ENCODE measurements at regions not wholly inside any gene's neighbourhood (a gene's known extent, or its start where the extent isn't known, plus 50 kb on each side); places are given as distances from the start of the nearest gene placed in this dataset.

DNA sequence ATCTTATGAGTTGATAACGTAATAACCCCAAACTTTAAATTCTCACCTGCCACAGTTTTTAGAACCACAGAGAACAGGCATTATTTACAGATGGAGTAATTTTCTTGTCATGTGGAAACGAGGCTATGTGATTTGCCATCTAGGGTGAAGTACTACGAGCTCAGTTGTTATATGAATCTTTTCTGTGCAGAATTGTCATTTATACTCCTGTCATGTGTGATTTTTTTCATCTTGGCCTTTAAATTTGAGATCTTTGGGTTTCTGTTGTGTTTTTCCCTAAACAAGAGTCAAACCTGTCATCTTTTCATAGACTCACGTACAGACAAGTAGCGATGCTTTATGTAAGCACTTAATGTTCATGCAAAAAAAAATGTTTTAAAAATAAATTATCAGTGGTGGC lies 153.7 kb upstream of the TAC1 start:
- H4K20me1 ChIP-seq (replicated peaks; ENCODE audit: insufficient read depth), result no peaks in the 10 kb centered on the region
- no peaks in the 10 kb centered on the region for H3K27me3 ChIP-seq (ENCODE audit: insufficient read depth)
- H3K4me3 ChIP-seq, result no peak overlapping the region
- peaks cover 2% of the 10 kb centered on the region for H3K27me3 Mint-ChIP-seq (ENCODE audit: insufficient read depth, low read depth, poor library complexity)
- H3K36me3 ChIP-seq (ENCODE audit: insufficient read depth), result no peaks in the 10 kb centered on the region
- no peak overlapping the region for H3K4me3 Mint-ChIP-seq
- H3K4me1 Mint-ChIP-seq, result peaks cover 10% of the 10 kb centered on the region; the same call in 2 of the 3 replicates
- no peak for ATAC-seq
- no peaks in the 10 kb centered on the region; the same call in 2 of the 3 replicates for H3K9me3 Mint-ChIP-seq
- no peak overlapping the region for H3K4me2 ChIP-seq
- TF ChIP-seq, protein P1, sequence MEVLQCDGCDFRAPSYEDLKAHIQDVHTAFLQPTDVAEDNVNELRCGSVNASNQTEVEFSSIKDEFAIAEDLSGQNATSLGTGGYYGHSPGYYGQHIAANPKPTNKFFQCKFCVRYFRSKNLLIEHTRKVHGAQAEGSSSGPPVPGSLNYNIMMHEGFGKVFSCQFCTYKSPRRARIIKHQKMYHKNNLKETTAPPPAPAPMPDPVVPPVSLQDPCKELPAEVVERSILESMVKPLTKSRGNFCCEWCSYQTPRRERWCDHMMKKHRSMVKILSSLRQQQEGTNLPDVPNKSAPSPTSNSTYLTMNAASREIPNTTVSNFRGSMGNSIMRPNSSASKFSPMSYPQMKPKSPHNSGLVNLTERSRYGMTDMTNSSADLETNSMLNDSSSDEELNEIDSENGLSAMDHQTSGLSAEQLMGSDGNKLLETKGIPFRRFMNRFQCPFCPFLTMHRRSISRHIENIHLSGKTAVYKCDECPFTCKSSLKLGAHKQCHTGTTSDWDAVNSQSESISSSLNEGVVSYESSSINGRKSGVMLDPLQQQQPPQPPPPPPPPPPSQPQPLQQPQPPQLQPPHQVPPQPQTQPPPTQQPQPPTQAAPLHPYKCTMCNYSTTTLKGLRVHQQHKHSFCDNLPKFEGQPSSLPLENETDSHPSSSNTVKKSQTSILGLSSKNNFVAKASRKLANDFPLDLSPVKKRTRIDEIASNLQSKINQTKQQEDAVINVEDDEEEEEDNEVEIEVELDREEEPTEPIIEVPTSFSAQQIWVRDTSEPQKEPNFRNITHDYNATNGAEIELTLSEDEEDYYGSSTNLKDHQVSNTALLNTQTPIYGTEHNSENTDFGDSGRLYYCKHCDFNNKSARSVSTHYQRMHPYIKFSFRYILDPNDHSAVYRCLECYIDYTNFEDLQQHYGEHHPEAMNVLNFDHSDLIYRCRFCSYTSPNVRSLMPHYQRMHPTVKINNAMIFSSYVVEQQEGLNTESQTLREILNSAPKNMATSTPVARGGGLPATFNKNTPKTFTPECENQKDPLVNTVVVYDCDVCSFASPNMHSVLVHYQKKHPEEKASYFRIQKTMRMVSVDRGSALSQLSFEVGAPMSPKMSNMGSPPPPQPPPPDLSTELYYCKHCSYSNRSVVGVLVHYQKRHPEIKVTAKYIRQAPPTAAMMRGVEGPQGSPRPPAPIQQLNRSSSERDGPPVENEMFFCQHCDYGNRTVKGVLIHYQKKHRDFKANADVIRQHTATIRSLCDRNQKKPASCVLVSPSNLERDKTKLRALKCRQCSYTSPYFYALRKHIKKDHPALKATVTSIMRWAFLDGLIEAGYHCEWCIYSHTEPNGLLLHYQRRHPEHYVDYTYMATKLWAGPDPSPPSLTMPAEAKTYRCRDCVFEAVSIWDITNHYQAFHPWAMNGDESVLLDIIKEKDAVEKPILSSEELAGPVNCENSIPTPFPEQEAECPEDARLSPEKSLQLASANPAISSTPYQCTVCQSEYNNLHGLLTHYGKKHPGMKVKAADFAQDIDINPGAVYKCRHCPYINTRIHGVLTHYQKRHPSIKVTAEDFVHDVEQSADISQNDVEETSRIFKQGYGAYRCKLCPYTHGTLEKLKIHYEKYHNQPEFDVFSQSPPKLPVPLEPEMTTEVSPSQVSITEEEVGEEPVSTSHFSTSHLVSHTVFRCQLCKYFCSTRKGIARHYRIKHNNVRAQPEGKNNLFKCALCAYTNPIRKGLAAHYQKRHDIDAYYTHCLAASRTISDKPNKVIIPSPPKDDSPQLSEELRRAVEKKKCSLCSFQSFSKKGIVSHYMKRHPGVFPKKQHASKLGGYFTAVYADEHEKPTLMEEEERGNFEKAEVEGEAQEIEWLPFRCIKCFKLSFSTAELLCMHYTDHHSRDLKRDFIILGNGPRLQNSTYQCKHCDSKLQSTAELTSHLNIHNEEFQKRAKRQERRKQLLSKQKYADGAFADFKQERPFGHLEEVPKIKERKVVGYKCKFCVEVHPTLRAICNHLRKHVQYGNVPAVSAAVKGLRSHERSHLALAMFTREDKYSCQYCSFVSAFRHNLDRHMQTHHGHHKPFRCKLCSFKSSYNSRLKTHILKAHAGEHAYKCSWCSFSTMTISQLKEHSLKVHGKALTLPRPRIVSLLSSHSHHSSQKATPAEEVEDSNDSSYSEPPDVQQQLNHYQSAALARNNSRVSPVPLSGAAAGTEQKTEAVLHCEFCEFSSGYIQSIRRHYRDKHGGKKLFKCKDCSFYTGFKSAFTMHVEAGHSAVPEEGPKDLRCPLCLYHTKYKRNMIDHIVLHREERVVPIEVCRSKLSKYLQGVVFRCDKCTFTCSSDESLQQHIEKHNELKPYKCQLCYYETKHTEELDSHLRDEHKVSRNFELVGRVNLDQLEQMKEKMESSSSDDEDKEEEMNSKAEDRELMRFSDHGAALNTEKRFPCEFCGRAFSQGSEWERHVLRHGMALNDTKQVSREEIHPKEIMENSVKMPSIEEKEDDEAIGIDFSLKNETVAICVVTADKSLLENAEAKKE (CRISPR knock-in tag; IDR thresholded peaks at IDR 0.05), result no peak
- TF ChIP-seq, protein P2, sequence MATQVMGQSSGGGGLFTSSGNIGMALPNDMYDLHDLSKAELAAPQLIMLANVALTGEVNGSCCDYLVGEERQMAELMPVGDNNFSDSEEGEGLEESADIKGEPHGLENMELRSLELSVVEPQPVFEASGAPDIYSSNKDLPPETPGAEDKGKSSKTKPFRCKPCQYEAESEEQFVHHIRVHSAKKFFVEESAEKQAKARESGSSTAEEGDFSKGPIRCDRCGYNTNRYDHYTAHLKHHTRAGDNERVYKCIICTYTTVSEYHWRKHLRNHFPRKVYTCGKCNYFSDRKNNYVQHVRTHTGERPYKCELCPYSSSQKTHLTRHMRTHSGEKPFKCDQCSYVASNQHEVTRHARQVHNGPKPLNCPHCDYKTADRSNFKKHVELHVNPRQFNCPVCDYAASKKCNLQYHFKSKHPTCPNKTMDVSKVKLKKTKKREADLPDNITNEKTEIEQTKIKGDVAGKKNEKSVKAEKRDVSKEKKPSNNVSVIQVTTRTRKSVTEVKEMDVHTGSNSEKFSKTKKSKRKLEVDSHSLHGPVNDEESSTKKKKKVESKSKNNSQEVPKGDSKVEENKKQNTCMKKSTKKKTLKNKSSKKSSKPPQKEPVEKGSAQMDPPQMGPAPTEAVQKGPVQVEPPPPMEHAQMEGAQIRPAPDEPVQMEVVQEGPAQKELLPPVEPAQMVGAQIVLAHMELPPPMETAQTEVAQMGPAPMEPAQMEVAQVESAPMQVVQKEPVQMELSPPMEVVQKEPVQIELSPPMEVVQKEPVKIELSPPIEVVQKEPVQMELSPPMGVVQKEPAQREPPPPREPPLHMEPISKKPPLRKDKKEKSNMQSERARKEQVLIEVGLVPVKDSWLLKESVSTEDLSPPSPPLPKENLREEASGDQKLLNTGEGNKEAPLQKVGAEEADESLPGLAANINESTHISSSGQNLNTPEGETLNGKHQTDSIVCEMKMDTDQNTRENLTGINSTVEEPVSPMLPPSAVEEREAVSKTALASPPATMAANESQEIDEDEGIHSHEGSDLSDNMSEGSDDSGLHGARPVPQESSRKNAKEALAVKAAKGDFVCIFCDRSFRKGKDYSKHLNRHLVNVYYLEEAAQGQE (IDR thresholded peaks at IDR 0.05; ENCODE audit: unreplicated experiment), result no peak
- no peak for TF ChIP-seq STAT1 (IDR thresholded peaks at IDR 0.05; ENCODE audit: unreplicated experiment)
- TF ChIP-seq ZNF331 (CRISPR knock-in tag; IDR thresholded peaks at IDR 0.05; ENCODE audit: low read depth), result no peak
- TF ChIP-seq, protein P3, sequence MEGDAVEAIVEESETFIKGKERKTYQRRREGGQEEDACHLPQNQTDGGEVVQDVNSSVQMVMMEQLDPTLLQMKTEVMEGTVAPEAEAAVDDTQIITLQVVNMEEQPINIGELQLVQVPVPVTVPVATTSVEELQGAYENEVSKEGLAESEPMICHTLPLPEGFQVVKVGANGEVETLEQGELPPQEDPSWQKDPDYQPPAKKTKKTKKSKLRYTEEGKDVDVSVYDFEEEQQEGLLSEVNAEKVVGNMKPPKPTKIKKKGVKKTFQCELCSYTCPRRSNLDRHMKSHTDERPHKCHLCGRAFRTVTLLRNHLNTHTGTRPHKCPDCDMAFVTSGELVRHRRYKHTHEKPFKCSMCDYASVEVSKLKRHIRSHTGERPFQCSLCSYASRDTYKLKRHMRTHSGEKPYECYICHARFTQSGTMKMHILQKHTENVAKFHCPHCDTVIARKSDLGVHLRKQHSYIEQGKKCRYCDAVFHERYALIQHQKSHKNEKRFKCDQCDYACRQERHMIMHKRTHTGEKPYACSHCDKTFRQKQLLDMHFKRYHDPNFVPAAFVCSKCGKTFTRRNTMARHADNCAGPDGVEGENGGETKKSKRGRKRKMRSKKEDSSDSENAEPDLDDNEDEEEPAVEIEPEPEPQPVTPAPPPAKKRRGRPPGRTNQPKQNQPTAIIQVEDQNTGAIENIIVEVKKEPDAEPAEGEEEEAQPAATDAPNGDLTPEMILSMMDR (conservative IDR thresholded peaks at IDR 0.05; ENCODE audit: low read depth in 2 of 2), result no peak
- no peak for TF ChIP-seq JUNB (IDR thresholded peaks at IDR 0.05; ENCODE audit: unreplicated experiment)
- no peak for TF ChIP-seq POLR2AphosphoS5 (IDR thresholded peaks at IDR 0.05; ENCODE audit: low read depth)
- TF ChIP-seq CREB1 (CRISPR knock-in tag; IDR thresholded peaks at IDR 0.05; ENCODE audit: low read depth), result no peak
- TF ChIP-seq, protein P4, sequence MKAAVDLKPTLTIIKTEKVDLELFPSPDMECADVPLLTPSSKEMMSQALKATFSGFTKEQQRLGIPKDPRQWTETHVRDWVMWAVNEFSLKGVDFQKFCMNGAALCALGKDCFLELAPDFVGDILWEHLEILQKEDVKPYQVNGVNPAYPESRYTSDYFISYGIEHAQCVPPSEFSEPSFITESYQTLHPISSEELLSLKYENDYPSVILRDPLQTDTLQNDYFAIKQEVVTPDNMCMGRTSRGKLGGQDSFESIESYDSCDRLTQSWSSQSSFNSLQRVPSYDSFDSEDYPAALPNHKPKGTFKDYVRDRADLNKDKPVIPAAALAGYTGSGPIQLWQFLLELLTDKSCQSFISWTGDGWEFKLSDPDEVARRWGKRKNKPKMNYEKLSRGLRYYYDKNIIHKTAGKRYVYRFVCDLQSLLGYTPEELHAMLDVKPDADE (IDR thresholded peaks at IDR 0.05), result no peak
- no peak for TF ChIP-seq EZH2phosphoT487 (IDR thresholded peaks at IDR 0.05; ENCODE audit: unreplicated experiment)
- TF ChIP-seq ZNF114 (CRISPR knock-in tag; IDR thresholded peaks at IDR 0.05), result no peak
- TF ChIP-seq NANOG (IDR thresholded peaks at IDR 0.05; ENCODE audit: borderline replicate concordance), result no peak
- no peak for TF ChIP-seq EZH2 (IDR thresholded peaks at IDR 0.05; ENCODE audit: low read depth, unreplicated experiment)
- H2AFZ ChIP-seq, result no peak overlapping the region
- no peaks in the 10 kb centered on the region for H3K9me2 ChIP-seq (ENCODE audit: insufficient read depth)
- H3K27ac Mint-ChIP-seq, result no peak overlapping the region
- H3K36me3 Mint-ChIP-seq (ENCODE audit: low read depth), result no peaks in the 10 kb centered on the region
- H3F3A ChIP-seq (replicated peaks; ENCODE audit: low read depth), result no peaks in the 10 kb centered on the region
- H3K27ac ChIP-seq (ENCODE audit: low read depth), result no peak overlapping the region
- peaks cover 3% of the 10 kb centered on the region; the same call in 1 of the 2 replicates for H3K4me1 ChIP-seq (ENCODE audit: insufficient read depth)
- no peaks in the 10 kb centered on the region for H3K79me2 ChIP-seq (replicated peaks; ENCODE audit: insufficient read depth)
- no peak for DNase-seq (ENCODE audit: low spot score)

All from GM23338 (cell line).